ENCODE measurements at regions not wholly inside any gene's neighbourhood (a gene's known extent, or its start where the extent isn't known, plus 50 kb on each side); places are given as distances from the start of the nearest gene placed in this dataset.

DNA sequence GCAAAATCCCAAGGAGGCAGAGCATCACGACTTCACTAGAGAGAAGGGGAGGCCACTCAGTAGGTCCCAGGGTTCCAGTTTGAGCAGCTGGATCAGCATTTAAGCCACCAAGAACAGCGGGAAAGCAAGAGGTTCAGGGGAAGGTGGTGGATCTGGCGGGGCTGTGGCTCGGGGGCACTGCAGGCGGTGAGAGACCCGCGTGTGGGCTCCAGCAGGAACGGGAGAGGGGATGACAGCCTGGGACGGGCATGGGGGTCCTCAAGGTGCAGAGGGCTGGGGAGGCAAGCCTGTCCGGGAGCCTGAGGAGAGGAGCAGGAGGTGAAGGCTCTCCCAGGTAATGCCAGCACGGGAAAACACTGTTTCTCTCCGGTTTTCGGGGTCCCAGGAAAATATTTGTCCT, 123.6 kb downstream of the IRX2 start:
- no peak for TF ChIP-seq CTCF (IDR thresholded peaks at IDR 0.05; ENCODE audit: low read depth, low read length, missing control alignments)
- no peak for DNase-seq
- Histone ChIP-seq H3K27ac (no peak overlapping the region), H3K4me3 (ENCODE audit: low read depth, low read length) (no peak overlapping the region), H3K36me3 (replicated peaks) (no peaks in the 10 kb centered on the region), H3K27me3 (replicated peaks) (no peaks in the 10 kb centered on the region)
- in situ Hi-C loops (cut with HindIII; ENCODE audit: low pct_ligation_motif_present, low sequenced_read_pairs) = no loop called here

GRCh38 chr5:2626572-2626971, 124.9 kb downstream of the IRX2 start:
- no peak overlapping the region for H3K4me3 ChIP-seq (ENCODE audit: low read depth, low read length)
- no peaks in the 10 kb centered on the region for H3K27me3 ChIP-seq (replicated peaks)
- TF ChIP-seq CTCF (IDR thresholded peaks at IDR 0.05; ENCODE audit: low read depth, low read length, missing control alignments) = no peak
- in situ Hi-C loops (cut with HindIII; ENCODE audit: low pct_ligation_motif_present, low sequenced_read_pairs) = no loop called here
- no peak overlapping the region for H3K27ac ChIP-seq
- no peak for DNase-seq
- no peaks in the 10 kb centered on the region for H3K36me3 ChIP-seq (replicated peaks)

DNA sequence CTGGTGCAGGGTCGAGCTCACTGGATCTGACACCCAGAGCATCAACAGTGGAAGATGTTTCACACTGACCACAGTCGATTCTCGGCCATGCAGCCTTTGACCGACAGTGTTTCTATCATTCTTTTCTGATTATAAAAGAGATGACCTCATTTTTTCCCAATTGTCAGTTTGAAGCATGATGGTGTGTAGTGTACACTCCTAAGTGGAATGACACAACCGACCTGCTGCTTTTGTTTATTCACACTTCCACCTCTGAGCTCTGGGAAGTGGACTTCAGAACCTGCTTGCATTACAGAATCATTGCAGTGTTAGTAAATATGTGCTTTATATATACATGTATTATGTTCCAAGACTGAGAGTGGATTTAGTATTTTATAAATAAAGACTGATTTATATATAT, 128.6 kb downstream of the IRX2 start:
- no peak overlapping the region for H3K4me3 ChIP-seq (ENCODE audit: low read depth, low read length)
- H3K27ac ChIP-seq = no peak overlapping the region
- no peaks in the 10 kb centered on the region for H3K27me3 ChIP-seq (replicated peaks)
- in situ Hi-C loops (cut with HindIII; ENCODE audit: low pct_ligation_motif_present, low sequenced_read_pairs) = no loop called here
- DNase-seq = no peak
- H3K36me3 ChIP-seq (replicated peaks) = no peaks in the 10 kb centered on the region
- TF ChIP-seq CTCF (IDR thresholded peaks at IDR 0.05; ENCODE audit: low read depth, low read length, missing control alignments) = no peak

DNA sequence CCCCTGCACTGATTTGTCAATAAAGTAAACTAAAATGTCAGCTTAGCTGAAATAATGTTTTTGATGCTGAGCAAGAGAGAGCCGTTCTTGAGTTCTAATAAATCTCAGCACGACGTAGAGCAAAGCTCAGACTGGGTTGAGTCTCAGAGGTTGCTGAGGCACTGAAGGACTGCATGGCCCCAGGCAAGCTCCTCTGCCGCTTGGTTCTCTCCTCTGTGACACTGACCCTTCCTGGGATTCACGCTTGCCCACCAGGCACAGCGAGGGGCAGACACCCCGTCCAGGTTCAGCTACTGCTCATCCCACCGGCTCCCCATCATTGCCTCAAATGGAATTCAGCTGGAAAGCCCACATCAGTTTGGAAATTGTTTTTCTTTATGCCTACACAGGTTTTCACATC, 129.8 kb downstream of the IRX2 start:
- TF ChIP-seq CTCF (IDR thresholded peaks at IDR 0.05; ENCODE audit: low read depth, low read length, missing control alignments) = no peak
- in situ Hi-C loops (cut with HindIII; ENCODE audit: low pct_ligation_motif_present, low sequenced_read_pairs) = no loop called here
- H3K4me3 ChIP-seq (ENCODE audit: low read depth, low read length) = no peak overlapping the region
- no peaks in the 10 kb centered on the region for H3K27me3 ChIP-seq (replicated peaks)
- DNase-seq = no peak
- H3K27ac ChIP-seq = no peak overlapping the region
- H3K36me3 ChIP-seq (replicated peaks) = no peaks in the 10 kb centered on the region

DNA sequence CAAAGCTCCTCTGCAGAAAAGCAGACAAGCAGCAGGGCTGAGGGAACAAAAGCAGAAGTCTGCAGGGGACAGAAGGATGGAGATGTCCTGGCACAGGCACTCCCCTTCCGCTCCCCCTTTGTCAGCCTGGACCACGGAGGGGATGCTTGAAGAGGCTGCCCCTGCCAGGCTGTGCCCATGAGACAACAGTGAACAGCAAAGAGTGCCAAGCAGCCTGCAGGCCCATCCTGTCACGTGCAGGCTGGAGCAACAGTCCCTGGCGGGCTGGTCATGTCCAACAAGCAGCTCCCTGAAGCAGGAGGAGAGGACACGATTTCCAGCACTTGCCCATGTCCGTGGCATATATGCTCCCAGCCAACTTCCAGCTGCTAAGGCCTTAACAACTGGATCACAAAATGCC, 132.3 kb downstream of the IRX2 start:
- Histone ChIP-seq H3K27ac (no peak overlapping the region), H3K4me3 (ENCODE audit: low read depth, low read length) (no peak overlapping the region), H3K36me3 (replicated peaks) (no peaks in the 10 kb centered on the region), H3K27me3 (replicated peaks) (no peaks in the 10 kb centered on the region)
- DNase-seq = no peak
- no peak for TF ChIP-seq CTCF (IDR thresholded peaks at IDR 0.05; ENCODE audit: low read depth, low read length, missing control alignments)
- in situ Hi-C loops (cut with HindIII; ENCODE audit: low pct_ligation_motif_present, low sequenced_read_pairs) = no loop called here

DNA sequence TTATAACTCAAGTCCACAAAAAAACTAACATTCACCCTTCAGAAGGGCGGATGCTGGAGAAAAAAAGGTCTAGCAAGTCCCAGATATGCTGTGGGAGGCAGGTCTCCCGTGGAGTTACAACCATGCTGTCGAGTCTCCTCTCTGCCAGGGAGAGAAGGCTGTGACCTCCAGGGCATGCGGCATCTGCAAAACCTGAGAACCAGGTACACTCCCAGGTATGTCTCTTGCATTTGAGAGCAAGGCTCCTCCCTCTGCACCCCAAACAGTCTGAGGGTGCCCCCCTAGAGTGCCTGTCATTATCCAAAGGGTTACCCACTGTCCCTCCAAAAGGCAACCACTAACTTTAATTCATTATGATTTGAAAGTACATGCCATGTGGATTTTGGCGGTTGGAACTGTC, 134.0 kb downstream of the IRX2 start:
- H3K27ac ChIP-seq = no peak overlapping the region
- no peaks in the 10 kb centered on the region for H3K36me3 ChIP-seq (replicated peaks)
- H3K4me3 ChIP-seq (ENCODE audit: low read depth, low read length) = no peak overlapping the region
- DNase-seq = no peak
- no peaks in the 10 kb centered on the region for H3K27me3 ChIP-seq (replicated peaks)
- TF ChIP-seq CTCF (IDR thresholded peaks at IDR 0.05; ENCODE audit: low read depth, low read length, missing control alignments) = no peak
- in situ Hi-C loops (cut with HindIII; ENCODE audit: low pct_ligation_motif_present, low sequenced_read_pairs) = no loop called here

Data from brain microvascular endothelial cell (primary cell).